ENCODE measurements at regions not wholly inside any gene's neighbourhood (a gene's known extent, or its start where the extent isn't known, plus 50 kb on each side); places are given as distances from the start of the nearest gene placed in this dataset.

- Histone ChIP-seq H4K20me1 (ENCODE audit: insufficient read depth, low read length) (no peaks in the 10 kb centered on the region), H3K9me3 (ENCODE audit: insufficient read depth, low read length, severe bottlenecking) (peaks cover 17% of the 10 kb centered on the region), H3K4me1 (ENCODE audit: insufficient read depth, low read length) (no peaks in the 10 kb centered on the region), H3K27me3 (ENCODE audit: insufficient read depth, low read length, poor library complexity) (no peaks in the 10 kb centered on the region), H3K4me3 (ENCODE audit: low read depth in 1 of 2, low read length in 2 of 2) (no peak overlapping the region), H3K27ac (ENCODE audit: low read length) (no peak overlapping the region), H3K36me3 (ENCODE audit: insufficient read depth, low read length) (no peaks in the 10 kb centered on the region), H3K4me2 (ENCODE audit: insufficient read depth, low read length) (no peak overlapping the region), H2AFZ (ENCODE audit: low read depth, low read length) (no peak overlapping the region), H3K79me2 (ENCODE audit: insufficient read depth, low read length) (no peaks in the 10 kb centered on the region), H3K9ac (ENCODE audit: low read depth, low read length) (no peak overlapping the region)
- no peak for DNase-seq
- TF ChIP-seq CTCF (IDR thresholded peaks at IDR 0.05; ENCODE audit: borderline replicate concordance, extremely low read depth, low read length, poor library complexity, severe bottlenecking) = no peak
- no peak for TF ChIP-seq EZH2 (IDR thresholded peaks at IDR 0.05; ENCODE audit: borderline replicate concordance, low read depth, low read length, severe bottlenecking)
- no peak for ATAC-seq (ENCODE audit: insufficient read depth, low read depth)
Measured at GRCh38 chr2:60271131-60271530, 282.3 kb downstream of the BCL11A start.

GRCh38 chr2:60268661-60269060, 284.8 kb downstream of the BCL11A start:
- no peak for TF ChIP-seq CTCF (IDR thresholded peaks at IDR 0.05; ENCODE audit: borderline replicate concordance, extremely low read depth, low read length, poor library complexity, severe bottlenecking)
- no peak for TF ChIP-seq EZH2 (IDR thresholded peaks at IDR 0.05; ENCODE audit: borderline replicate concordance, low read depth, low read length, severe bottlenecking)
- no peaks in the 10 kb centered on the region for H3K79me2 ChIP-seq (ENCODE audit: insufficient read depth, low read length)
- DNase-seq = no peak

GRCh38 chr2:60268032-60268431, 285.4 kb downstream of the BCL11A start:
- Histone ChIP-seq H3K4me3 (ENCODE audit: low read depth in 1 of 2, low read length in 2 of 2) (no peak overlapping the region), H3K9ac (ENCODE audit: low read depth, low read length) (no peak overlapping the region), H2AFZ (ENCODE audit: low read depth, low read length) (no peak overlapping the region), H4K20me1 (ENCODE audit: insufficient read depth, low read length) (no peaks in the 10 kb centered on the region), H3K27ac (ENCODE audit: low read length) (no peak overlapping the region), H3K79me2 (ENCODE audit: insufficient read depth, low read length) (no peaks in the 10 kb centered on the region), H3K36me3 (ENCODE audit: insufficient read depth, low read length) (no peaks in the 10 kb centered on the region), H3K27me3 (ENCODE audit: insufficient read depth, low read length, poor library complexity) (no peaks in the 10 kb centered on the region), H3K9me3 (ENCODE audit: insufficient read depth, low read length, severe bottlenecking) (peaks cover 3% of the 10 kb centered on the region), H3K4me2 (ENCODE audit: insufficient read depth, low read length) (no peak overlapping the region), H3K4me1 (ENCODE audit: insufficient read depth, low read length) (no peaks in the 10 kb centered on the region)
- TF ChIP-seq EZH2 (IDR thresholded peaks at IDR 0.05; ENCODE audit: borderline replicate concordance, low read depth, low read length, severe bottlenecking) (no peak), CTCF (IDR thresholded peaks at IDR 0.05; ENCODE audit: borderline replicate concordance, extremely low read depth, low read length, poor library complexity, severe bottlenecking) (no peak)
- no peak for DNase-seq
- ATAC-seq (ENCODE audit: insufficient read depth, low read depth) = no peak

More at GRCh38 chr2:60268661-60269060, 284.8 kb downstream of the BCL11A start:
- Histone ChIP-seq H3K27me3 (ENCODE audit: insufficient read depth, low read length, poor library complexity) (no peaks in the 10 kb centered on the region), H3K4me2 (ENCODE audit: insufficient read depth, low read length) (no peak overlapping the region), H3K9ac (ENCODE audit: low read depth, low read length) (no peak overlapping the region), H2AFZ (ENCODE audit: low read depth, low read length) (no peak overlapping the region), H3K36me3 (ENCODE audit: insufficient read depth, low read length) (no peaks in the 10 kb centered on the region), H3K9me3 (ENCODE audit: insufficient read depth, low read length, severe bottlenecking) (peaks cover 3% of the 10 kb centered on the region), H4K20me1 (ENCODE audit: insufficient read depth, low read length) (no peaks in the 10 kb centered on the region), H3K4me1 (ENCODE audit: insufficient read depth, low read length) (no peaks in the 10 kb centered on the region), H3K27ac (ENCODE audit: low read length) (no peak overlapping the region), H3K4me3 (ENCODE audit: low read depth in 1 of 2, low read length in 2 of 2) (no peak overlapping the region)
- ATAC-seq (ENCODE audit: insufficient read depth, low read depth) = no peak

GRCh38 chr2:60267122-60267521, 286.3 kb downstream of the BCL11A start:
- Histone ChIP-seq H2AFZ (ENCODE audit: low read depth, low read length) (no peak overlapping the region), H4K20me1 (ENCODE audit: insufficient read depth, low read length) (no peaks in the 10 kb centered on the region), H3K4me2 (ENCODE audit: insufficient read depth, low read length) (no peak overlapping the region), H3K27ac (ENCODE audit: low read length) (no peak overlapping the region), H3K36me3 (ENCODE audit: insufficient read depth, low read length) (no peaks in the 10 kb centered on the region), H3K9me3 (ENCODE audit: insufficient read depth, low read length, severe bottlenecking) (peaks cover 3% of the 10 kb centered on the region), H3K27me3 (ENCODE audit: insufficient read depth, low read length, poor library complexity) (no peaks in the 10 kb centered on the region), H3K4me3 (ENCODE audit: low read depth in 1 of 2, low read length in 2 of 2) (no peak overlapping the region), H3K9ac (ENCODE audit: low read depth, low read length) (no peak overlapping the region), H3K4me1 (ENCODE audit: insufficient read depth, low read length) (no peaks in the 10 kb centered on the region), H3K79me2 (ENCODE audit: insufficient read depth, low read length) (no peaks in the 10 kb centered on the region)
- no peak for ATAC-seq (ENCODE audit: insufficient read depth, low read depth)
- TF ChIP-seq EZH2 (IDR thresholded peaks at IDR 0.05; ENCODE audit: borderline replicate concordance, low read depth, low read length, severe bottlenecking) = no peak
- no peak for TF ChIP-seq CTCF (IDR thresholded peaks at IDR 0.05; ENCODE audit: borderline replicate concordance, extremely low read depth, low read length, poor library complexity, severe bottlenecking)
- DNase-seq = no peak
